DMS79 (cell line): ENCODE measurements at regions not wholly inside any gene's neighbourhood (a gene's known extent, or its start where the extent isn't known, plus 50 kb on each side); places are given as distances from the start of the nearest gene placed in this dataset.

Source experiments
- DNase-seq: peaks from one replicate; lab custom pipeline; 2025; lab: John Stamatoyannopoulos, UW

DNA sequence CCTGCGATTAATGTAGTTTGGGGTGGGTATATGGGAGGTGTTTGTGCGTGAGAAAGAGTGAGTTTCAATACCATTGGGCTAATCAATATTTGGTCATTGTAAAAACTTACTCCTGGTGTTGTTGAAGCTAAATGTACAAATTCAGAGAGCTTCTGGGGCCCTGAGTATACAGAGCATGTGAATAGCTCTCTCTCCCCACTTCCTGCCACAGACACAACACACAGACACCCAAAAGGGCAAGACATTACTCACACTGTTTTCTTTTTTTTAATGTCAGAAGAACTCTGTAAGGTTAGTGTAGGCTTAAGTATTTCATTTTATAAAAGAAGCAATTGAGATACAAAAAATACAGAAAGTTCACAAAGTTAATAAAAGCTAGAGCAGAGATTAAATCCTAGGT lies 151.3 kb upstream of the KCNIP4 start:
- DNase-seq: no peak

DNA sequence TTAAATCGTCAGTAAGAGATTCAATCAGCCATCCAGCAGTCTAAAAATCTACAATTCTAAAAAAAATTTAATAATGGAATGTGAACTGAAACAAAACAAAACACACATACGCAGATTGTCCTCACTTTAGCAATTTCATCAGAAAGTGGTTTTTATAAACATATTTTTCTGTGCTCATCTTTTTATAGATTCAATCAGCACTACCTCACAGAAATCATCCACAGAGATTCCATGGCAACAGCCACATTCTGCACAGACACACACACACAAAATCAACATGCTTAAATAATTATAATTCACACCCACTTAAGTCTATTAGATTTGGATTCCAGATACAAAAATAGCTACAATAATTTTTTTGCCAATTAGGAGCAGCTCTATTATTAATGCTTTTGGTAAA lies 149.0 kb upstream of the KCNIP4 start:
- DNase-seq: no peak

DNA sequence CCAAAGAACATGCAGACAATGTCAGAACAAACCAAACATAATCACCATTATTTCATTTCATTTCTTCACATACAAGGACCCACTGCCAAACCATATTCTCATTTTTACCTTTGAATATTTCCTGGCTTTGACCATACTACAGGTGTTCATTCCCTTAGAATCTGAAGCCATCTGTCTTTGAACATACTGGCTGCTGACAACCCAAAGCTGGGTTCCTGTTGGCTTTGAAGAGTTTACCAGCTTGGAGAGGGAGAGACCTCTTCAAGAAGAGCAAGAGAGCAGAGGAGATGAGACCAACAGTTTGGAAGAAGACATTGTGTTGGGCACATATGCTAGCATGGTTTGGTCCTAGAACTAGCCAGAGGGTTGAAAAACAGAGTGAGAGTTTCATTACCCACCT lies 145.6 kb upstream of the KCNIP4 start:
- DNase-seq: no peak

DNA sequence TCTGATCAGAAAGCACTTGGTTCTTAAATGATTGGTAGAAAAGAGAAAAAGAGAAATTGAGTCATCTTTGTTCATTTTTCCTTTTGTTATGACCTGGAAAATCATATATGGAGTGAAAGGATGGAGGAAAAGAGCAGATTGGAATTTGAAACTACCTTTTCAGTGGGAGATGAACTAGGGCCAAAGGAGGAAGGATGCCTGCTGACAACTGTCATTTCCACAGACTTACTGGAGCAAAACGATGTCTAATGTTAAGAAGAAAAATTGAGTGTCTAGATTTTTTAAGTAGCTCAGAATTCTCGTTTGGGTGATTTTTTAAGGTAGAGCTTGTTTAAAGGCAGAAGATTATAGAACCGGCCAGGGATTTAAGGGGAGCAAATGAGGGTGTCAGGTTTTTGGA lies 144.6 kb upstream of the KCNIP4 start:
- DNase-seq: no peak

DNA sequence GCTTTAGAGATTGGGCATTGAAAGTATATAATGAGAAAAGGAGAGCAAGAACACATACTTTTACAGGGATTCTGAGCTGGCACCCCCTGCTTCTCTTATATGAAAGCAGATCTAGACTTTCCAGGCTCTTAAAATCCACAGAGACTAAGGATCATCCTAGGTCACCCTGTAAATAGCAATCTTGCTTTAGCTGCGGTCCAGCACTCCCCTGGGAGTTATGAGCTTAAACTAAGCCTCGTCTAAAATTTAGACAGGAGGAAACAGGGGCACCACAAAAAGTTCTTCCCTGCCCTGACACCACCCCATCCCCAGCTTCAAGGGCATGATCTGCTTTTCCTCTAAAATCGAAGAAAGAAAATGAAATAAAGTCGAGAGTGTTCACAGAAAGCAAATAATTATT lies 143.3 kb upstream of the KCNIP4 start:
- DNase-seq: no peak

DNA sequence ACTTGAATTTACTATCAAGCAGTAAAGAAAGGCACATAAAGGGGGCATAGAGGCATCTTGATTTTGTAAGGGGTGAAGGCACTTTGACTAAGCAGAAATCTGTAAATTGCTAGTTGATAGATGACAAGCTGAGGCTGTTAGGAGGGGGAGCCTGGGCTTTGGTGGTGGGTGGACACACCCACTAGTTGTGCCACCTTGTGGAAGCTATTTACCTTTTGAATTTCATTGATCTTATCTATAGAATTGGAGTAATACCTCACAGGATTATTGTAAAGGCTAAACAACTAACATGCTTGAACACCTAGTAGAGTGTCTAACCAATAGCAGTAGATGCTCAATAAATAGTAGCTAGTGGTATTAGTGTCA lies 142.8 kb upstream of the KCNIP4 start:
- no peak for DNase-seq

DNA sequence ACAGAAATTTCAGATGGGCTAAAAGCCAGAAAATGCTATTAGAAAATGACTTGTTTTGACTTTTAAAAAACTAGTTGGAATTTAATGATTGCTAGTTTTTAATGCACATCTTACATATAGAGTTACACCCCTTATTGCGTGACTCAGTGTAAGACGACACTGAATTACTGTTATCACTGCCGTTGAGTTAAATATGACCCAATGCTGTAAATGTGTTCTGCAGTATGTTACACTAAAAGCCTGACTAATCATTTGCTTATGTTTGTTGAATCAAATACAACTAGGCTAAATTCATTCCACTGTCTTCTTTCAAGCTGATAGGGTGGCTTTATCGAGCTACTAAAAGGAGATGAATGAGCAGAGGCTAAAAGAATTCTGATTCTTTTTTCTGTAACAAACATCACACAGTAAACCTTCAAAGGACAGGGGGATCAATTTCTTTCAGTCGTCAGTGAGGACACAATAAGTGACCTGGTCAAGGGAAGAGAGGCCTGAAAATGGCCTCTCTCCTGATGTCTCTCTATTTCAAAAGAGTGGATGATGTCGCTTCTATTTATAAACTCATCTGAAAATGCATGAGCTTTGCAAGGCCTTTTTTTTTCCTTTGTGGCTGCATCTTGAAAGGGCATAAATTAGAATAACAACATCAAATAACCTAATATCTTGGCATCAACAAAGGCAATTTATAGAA lies 142.2 kb upstream of the KCNIP4 start:
- DNase-seq: no peak

DNA sequence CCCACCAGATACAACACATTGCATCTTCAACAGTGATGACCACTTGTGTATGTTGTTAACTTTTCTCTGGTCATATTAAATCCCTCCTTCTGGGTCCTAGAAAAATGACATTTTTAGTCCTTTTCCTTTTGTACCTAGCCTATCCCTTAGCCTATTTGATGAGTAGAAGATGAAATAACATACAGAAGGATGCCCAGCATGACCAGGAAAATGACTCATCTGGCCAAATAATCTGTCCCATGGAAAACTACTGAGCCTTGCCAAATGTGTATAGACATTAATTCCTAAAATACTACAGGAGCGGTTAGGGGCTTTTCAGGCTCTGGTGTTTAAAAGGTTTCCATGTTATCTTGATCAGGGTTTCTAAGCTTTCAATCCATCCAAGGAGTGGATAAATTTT lies 129.0 kb upstream of the KCNIP4 start:
- no peak for DNase-seq

DNA sequence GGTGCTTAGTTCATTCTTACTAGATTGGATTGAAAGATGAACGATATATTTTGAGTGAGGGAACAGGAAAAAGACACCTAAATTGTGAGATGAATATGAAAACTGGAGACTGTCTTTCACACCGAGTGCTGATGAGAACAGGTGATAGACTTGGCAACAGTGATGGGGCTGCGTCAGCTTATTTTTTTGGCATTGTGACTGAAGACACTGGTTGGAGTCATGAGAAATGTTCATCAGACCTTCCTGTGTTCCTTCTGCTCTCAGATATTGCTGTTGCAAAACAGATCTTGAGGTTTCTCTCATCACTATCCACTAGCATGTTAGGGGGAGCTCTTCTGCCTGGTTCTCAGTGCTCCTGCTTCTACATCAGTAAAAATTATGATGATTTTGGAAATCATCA lies 124.2 kb upstream of the KCNIP4 start:
- DNase-seq: no peak

DNA sequence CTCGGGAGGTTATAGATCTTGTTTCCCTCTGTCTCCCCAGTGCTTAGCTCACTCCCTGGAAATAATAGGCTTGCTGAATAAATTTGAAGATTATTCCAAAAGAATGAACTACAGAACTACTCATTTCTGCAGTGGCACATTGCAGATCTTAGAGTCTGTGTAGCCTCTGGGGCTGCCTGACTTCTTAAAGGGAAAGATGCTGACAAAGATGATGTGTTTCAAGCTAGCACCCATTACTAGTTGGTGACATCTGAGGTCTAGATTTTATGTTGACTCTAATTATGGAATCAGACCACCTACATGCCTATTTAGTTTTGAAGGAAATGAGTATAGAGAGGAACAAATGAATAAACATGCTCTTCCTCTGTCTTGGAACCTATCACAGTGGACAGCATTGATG lies 123.7 kb upstream of the KCNIP4 start:
- DNase-seq: no peak

DNA sequence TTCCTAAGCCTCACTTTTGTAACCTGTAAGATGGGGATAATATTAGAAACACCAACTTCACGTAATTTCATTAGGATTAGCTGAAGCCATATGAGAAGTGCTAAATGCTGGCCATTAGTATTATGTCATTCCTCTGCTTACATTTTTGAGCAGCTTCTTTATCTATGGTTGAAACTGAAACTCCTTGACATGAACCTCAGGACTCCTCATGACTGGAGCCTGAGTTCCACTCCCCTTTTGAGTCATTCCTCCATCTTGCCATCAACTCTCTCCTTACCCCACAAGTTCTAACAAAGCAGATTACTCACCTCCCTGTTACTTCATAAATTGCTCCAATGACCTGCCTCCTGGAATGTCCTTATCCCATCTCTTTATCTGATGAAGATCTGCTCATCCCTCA lies 123.2 kb upstream of the KCNIP4 start:
- no peak for DNase-seq

DNA sequence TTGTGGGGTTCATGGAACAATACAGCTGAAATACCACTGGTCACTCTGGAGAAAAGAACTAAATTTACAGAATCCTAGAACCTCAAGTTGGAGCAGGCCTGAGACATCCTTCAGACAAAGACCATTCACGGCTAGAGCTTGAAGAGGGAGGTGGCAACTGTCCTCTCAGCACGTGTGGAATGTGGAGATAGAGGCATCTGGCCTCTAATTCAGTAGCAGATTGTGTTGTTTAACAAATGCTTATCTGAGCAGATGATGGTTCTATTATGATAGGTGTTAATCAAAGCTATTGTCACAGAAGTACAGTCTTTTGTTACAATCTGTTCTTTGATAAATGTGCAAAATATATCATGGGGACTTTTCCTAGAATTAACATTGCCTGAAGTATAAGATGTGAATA lies 121.7 kb upstream of the KCNIP4 start:
- DNase-seq: no peak

DNA sequence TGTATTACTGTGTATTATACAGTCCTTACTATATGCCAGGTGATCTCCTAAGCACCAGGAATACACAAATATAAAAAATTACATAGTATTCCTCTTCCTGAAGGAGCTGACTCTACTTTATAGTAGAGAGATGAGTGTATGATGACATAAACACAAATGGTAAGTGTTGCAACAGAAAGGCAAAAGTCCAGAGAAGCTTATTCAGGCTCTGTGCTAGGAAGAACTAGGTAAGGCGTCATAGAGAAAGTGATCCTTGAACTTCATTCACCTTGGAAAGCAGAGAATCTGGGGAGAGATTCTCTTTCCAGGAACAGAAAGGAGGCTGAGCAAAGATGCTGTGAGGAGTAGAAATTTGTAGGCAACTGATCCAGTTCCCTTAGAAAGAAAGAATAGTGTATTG lies 115.0 kb upstream of the KCNIP4 start:
- DNase-seq: no peak

DNA sequence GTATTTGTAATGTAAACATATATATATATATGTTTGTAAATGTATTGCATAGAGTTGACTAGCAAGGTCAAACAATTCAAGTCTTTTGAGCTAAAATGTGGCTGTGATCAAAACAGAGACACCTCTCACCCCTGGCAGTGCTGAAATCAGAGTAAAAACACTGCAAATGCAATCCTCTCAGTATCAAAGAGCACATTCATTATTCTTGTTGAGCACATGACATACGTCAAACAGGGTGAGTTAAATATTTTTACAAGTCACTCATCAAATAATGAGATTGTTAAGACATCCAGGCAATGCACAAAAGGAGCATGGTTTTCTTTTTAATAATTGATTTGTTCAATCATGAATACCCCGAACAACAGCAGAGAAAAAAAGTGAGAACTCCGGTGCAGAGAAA lies 114.1 kb upstream of the KCNIP4 start:
- DNase-seq: no peak

DNA sequence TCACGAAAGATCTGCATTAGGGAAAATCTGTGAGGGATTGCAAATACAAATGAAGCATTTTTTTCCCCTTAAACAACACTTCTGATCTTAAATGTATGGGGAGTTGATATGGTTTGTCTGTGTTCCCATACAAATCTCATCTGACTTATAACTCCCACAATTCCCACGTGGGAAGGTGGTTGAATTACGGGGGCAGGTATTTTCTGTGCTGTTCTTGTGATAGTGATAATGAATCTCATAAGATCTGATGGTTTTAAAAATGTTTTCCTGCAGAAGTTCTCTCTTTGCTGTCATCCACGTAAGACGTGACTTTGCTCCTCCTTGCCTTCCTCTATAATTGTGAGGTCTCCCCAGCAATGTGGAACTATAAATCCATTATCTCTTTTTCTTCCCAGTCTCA lies 107.4 kb upstream of the KCNIP4 start:
- no peak for DNase-seq

DNA sequence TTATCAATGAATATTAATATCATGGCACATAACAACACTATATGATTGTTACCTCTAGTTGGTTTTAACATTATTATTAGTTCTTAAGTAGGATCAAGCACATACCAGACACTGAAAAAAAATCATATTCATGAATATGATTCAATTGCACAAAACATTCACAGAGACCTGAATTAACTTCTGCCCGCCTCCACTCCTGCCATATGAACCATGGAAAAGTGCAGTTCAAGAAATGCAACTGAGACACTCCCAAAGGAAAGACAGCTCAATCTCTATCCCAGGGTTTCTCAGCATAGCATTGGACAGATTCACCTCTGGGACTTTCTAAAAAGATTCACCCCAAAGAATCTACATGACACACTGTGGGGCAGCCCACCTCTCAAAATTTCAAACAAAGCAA lies 103.5 kb upstream of the KCNIP4 start:
- DNase-seq: no peak

DNA sequence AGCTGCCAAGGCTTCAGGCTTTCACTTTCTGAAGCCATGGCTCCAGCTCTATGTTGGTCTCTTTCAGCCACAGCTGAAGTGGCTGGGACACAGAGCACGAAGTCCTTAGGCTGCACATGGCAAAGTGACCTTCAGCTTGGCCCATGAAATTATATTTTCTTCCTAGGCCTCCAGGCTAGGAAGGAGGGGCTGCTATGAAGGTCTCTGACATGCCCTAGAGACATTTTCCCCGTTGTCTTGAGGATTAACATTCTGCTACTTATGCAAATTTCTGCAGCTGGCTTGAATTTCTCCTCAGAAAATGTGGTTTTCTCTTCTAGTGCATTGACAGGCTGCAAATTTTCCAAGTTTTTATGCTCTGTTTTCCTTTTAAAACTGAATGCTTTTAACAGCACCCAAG lies 99.8 kb upstream of the KCNIP4 start:
- DNase-seq: no peak

DNA sequence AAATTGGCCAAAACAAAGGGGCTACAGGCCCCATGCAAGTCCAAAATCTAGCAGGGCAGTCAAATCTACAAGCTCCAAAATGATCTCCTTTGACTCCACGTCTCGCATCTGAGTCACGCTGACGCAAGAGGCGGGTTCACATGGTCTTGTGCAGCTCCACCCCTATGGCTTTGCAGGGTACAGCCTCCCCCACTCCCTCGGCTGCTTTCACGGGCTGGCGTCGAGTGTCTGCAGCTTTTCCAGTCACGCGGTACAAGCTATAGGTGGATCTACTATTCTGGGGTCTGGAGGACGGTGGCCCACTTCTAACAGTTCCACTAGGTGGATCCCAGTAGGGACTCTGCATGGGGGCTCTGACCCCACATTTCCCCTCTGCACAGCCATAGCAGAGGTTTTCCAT lies 99.2 kb upstream of the KCNIP4 start:
- no peak for DNase-seq

DNA sequence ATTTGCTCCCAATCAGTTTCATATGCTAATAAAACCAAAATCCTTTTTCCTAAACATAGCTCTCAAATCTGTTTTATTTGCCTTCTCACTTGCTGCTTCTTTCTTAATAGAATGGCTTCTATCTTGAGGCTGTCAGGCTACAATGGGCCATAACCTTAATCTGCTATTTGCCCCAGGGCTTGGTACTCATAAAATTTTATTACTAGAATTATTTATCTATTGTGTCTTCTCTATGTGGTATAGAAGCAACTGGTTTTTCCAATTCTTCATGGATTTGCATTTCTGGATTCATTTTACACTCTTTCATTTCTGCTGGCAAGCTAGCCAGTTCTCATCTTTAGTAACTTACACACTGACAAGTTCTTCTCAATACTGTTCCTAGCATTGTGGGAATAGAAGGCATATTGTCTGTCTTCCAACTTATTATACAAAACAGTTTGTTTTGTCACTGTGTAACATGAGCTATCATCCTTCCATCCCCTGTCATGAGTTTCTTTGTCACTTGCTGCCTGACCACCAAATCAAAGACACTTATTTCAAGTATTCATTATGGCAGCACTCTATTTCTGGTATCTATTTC lies 96.6 kb upstream of the KCNIP4 start:
- no peak for DNase-seq

DNA sequence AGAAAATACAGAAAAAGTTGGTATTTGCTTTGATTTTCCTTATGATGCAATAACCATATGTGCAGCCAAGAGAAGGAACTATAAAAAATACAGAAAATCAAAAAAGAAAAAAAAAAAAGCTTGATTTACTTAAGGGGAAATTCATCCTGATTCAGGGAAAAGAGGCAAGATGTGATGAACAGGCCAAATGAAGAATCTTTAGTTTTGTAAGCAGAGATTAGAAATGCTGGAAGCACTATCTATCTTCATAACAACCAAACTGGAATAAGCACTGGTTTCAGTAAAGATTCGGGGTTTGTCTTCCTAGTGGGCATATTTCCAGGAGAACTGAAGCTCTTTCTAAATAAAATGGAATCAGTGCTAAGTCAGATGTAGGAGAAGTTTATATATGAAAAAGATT lies 82.9 kb upstream of the KCNIP4 start:
- no peak for DNase-seq

DNA sequence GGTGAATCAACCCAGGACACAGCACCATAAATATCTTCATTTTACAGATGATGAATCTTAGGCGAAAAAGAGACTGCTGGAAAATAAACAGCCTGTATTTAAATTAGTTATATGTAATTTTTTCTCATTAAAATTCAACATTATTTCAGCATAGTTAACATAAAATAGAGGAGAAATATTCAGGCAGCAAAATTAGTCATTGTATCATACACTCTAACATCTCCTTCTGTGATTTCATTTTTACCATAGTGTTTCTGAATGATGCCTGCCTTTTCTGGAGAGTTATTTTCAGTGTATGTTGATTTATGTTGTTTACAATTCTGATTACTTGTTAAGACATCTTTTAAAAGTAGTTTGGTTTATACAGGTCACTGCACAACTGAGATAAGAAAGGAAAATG lies 82.3 kb upstream of the KCNIP4 start:
- no peak for DNase-seq

DNA sequence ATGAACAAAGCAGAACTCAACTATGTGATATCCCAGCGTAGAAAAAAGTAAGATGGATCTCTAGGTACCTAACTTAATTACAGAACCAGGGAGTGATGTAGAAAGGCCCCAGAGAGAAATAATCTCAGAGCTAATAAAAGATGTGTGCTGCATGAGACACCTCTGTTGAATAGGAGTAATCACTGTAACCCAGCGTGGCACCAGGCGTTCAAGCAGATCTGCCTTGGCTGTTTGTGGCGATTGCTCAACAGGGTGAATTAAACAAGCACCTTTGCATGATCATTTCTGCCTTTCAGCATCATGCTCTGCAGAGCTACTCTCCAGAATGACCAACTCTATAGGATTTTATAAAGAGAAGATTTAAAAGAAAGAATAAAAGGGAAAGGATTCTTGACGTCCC lies 81.7 kb upstream of the KCNIP4 start:
- no peak for DNase-seq

DNA sequence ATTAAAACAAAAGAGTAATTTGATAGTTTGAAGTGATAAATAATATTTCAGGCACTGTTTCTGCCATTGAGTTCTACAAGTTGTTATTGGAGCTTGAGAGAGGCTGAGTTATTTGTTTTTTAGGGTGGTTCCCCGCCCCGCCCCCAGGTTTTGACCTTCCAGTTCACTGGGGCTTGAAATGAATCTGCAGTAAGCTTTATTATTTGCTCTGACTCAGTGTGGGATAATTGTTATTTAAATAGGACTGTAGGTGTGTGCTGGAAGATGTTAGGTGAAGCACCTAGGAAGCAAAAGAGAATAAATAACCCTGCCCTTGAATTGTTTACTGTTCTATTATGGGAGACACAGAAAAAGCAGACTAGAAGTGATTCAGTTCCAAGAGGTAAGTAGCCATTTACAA lies 81.2 kb upstream of the KCNIP4 start:
- no peak for DNase-seq

DNA sequence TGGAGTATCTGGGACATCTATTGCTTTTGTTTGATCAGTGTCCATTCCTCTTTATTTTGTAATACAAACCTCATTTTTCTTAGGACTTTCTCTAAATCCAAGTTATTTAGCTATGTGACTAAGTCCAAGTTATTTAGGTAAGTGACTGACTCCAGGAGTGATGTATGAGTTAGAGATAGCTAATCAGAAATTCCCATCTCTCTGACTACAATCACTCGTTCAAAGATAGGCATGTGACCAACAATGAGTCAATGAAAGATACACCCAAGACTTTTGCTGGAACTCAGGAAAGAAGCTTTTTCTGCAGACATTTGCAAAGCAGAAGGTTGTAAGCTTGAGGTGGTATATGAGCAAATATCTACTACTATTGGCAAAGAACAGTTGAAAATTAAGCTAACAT lies 72.5 kb upstream of the KCNIP4 start:
- DNase-seq: no peak

DNA sequence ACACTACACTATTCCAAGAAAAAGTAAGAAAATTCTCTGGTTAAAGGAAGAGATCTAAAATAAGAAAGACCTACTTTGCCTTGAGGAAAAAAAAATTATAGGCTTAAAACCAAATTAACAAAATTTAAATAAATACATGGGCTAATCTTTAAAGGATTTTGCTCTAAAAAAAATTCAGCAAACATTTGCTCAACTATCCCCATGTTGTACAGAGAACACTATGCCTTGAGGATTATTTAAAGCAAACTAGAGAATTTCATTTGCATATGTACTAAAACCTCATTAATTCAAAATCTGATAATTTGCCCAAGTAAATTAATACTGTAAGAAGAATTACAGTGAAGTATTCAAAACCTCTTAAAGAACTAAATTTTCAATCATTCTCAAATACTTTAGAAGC lies 71.6 kb upstream of the KCNIP4 start:
- DNase-seq: no peak
